Testis (tissue), 2 donors: ENCODE measurements at regions not wholly inside any gene's neighbourhood (a gene's known extent, or its start where the extent isn't known, plus 50 kb on each side); places are given as distances from the start of the nearest gene placed in this dataset.
"Not testable (repeated sequence)": the region's sequence is repeated elsewhere in the genome, so short reads cannot be mapped to it uniquely, and the experiment has no call there.

Source experiments
- DNase-seq: peaks from one replicate; pipeline ENCODE4 v3.0.0-alpha.2; 2019
- H3K27ac ChIP-seq, 2 donors: fragments of 200-600 bp; sonication (generic); one replicate each; pipeline ENCODE4 v1.5.1; 2019
- H3K27me3 ChIP-seq: fragments of 200-600 bp; sonication (generic); one replicate; pipeline ENCODE4 v1.5.1; 2019
- H3K36me3 ChIP-seq: fragments of 200-600 bp; sonication (generic); one replicate; pipeline ENCODE4 v1.5.1; 2017; ENCODE audit warnings: low read depth; ENCODE audit errors: missing control alignments
- H3K4me1 ChIP-seq: fragments of 200-600 bp; sonication (generic); one replicate; pipeline ENCODE4 v1.5.1; 2019
- H3K4me3 ChIP-seq, 2 donors: fragments of 200-600 bp; sonication (generic); one replicate each; pipeline ENCODE4 v1.5.1; 2017 to 2019
- H3K9me3 ChIP-seq: fragments of 200-600 bp; sonication (generic); one replicate; pipeline ENCODE4 v1.5.1; 2017
- POLR2A ChIP-seq: fragments of 450-650 bp; IDR thresholded peaks from one replicate; pipeline ENCODE4 v1.6.1; 2017; ENCODE audit warnings: antibody characterized with exemption, mild to moderate bottlenecking, moderate library complexity
- WGBS, 2 donors: methylation state at CpG; one replicate each; pipeline ENCODE4 v1.1.5; 2018; 5-methylcytosine and 5-hydroxymethylcytosine counted together
- intact Hi-C: fragments of 100-400 bp; cut with DNase I; formaldehyde crosslinking; loops from one replicate; pipeline ENCODE4 v1.15.1; 2023; ENCODE audit warnings: low total_unique reads
- TF ChIP-seq, protein P1 (sequence below), 3 experiments: fragments of 450-650 bp in 2 of 3; fragments of 200-600 bp in 1 of 3; sonication (generic) in 1 of 3; IDR thresholded peaks; one replicate each; pipeline ENCODE4 v1.5.1; 2016 to 2019; ENCODE audit warnings: antibody characterized with exemption in 3 of 3, mild to moderate bottlenecking in 2 of 3, moderate library complexity in 1 of 3

DNA sequence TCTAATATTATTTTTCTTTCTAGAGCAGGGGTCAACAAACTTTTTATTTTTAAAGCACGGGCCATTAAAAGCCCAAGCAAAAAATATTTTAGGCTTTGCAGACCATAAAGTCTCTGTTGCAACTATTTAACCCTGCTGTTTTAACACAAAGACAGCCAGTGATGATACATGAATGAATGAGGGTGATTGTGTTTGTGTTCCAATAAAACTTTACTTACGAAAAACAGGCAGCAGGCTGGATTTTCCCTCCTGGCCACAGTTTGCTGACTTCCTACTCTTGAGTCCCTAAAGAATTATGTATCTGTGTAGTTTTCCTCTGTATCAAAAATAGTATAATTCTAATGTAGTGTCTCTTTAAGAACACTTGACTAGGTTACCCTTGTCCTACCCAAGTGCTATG lies 402.0 kb downstream of the ADCYAP1 start:
- Histone ChIP-seq H3K27me3 (no peaks in the 10 kb centered on the region), H3K9me3 (no peaks in the 10 kb centered on the region), H3K36me3 (no peaks in the 10 kb centered on the region), H3K4me3 (no peak overlapping the region), H3K27ac (no peak overlapping the region), H3K4me1 (no peaks in the 10 kb centered on the region)
- DNase-seq = no peak
- TF ChIP-seq, protein P1, sequence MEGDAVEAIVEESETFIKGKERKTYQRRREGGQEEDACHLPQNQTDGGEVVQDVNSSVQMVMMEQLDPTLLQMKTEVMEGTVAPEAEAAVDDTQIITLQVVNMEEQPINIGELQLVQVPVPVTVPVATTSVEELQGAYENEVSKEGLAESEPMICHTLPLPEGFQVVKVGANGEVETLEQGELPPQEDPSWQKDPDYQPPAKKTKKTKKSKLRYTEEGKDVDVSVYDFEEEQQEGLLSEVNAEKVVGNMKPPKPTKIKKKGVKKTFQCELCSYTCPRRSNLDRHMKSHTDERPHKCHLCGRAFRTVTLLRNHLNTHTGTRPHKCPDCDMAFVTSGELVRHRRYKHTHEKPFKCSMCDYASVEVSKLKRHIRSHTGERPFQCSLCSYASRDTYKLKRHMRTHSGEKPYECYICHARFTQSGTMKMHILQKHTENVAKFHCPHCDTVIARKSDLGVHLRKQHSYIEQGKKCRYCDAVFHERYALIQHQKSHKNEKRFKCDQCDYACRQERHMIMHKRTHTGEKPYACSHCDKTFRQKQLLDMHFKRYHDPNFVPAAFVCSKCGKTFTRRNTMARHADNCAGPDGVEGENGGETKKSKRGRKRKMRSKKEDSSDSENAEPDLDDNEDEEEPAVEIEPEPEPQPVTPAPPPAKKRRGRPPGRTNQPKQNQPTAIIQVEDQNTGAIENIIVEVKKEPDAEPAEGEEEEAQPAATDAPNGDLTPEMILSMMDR (IDR thresholded peaks at IDR 0.05) = no peak
- TF ChIP-seq POLR2A = no peak
- WGBS, 2 donors = 79 to 87% methylated on average over 2 of the region's 2 CpGs
- intact Hi-C loops = no loop called here

DNA sequence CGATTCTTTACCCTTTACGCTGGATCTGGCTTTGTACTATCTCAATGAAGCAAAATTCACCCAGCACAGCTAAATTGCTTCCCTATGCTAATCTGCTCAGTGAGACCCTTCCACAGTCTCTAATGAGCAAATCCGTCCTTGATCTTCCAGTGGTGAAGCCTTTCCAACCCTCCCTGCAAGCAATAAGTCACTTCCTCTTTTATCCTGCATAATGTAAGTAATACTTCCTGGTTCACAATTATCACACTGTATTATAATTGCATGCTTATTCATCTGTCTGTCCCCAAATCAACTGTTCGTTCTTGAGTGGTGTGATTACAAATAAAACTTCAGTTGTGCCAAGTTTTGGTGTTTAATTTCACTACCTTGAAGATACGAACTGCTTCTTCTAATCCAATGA lies 404.0 kb downstream of the ADCYAP1 start:
- 84 to 87% methylated on average over 5 of the region's 5 CpGs for WGBS, 2 donors
- no peak for DNase-seq
- Histone ChIP-seq H3K27me3 (no peaks in the 10 kb centered on the region), H3K4me1 (no peaks in the 10 kb centered on the region), H3K36me3 (no peaks in the 10 kb centered on the region), H3K4me3 (no peak overlapping the region), H3K27ac (no peak overlapping the region), H3K9me3 (no peaks in the 10 kb centered on the region)
- intact Hi-C loops = no loop called here
- no peak for TF ChIP-seq POLR2A
- TF ChIP-seq, protein P1 (IDR thresholded peaks at IDR 0.05) = no peak

DNA sequence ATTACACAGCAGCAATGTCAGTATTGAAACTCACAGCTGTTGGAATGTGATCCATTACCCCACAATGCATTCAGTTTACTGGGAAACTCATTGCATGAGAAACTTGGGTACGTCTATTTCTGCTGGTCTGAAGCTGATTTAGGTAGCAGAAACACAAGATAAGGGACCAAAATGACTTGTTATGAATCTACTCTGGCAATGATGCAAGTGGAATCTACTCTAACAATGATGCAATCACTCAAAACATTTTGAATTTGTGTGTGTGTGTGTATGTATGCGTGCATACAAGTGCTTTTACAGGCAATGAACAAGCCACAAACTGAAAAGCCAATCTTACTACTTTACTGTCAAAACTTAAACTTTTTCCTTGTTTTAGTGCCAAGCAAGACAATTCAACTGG lies 406.7 kb downstream of the ADCYAP1 start:
- H3K9me3 ChIP-seq = no peaks in the 10 kb centered on the region
- 77 to 78% methylated on average over 2 of the region's 2 CpGs for WGBS, 2 donors

DNA sequence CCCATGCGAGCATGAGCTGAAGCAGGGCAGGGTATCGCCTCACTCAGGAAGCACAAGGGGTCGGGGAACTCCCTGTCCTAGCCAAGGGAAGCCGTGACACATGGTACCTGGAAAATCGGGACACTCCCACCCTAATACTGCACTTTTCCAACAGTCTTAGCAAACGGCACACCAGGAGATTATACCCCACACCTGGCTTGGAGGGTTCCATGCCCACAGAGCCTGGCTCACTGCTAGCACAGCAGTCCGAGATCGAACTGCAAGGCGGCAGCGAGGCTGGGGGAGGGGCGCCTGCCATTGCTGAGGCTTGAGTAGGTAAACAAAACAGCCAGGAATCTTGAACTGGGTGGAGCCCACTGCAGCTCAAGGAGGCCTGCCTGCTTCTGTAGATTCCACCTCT lies 430.7 kb downstream of the ADCYAP1 start:
- H3K36me3 ChIP-seq, DNase-seq, H3K4me1 ChIP-seq, H3K4me3 ChIP-seq, H3K9me3 ChIP-seq, H3K27me3 ChIP-seq, H3K27ac ChIP-seq, intact Hi-C loops: not testable (repeated sequence)
- WGBS, 2 donors = 91 to 96% methylated on average over 7 to 11 of the region's 11 CpGs

More for the DNA sequence above, 406.7 kb downstream of the ADCYAP1 start:
- DNase-seq = no peak
- Histone ChIP-seq H3K27ac (no peak overlapping the region), H3K4me3 (no peak overlapping the region), H3K27me3 (no peaks in the 10 kb centered on the region), H3K36me3 (no peaks in the 10 kb centered on the region), H3K4me1 (no peaks in the 10 kb centered on the region)
- no peak for TF ChIP-seq POLR2A
- TF ChIP-seq, protein P1 (IDR thresholded peaks at IDR 0.05) = no peak
- intact Hi-C loops = no loop called here

DNA sequence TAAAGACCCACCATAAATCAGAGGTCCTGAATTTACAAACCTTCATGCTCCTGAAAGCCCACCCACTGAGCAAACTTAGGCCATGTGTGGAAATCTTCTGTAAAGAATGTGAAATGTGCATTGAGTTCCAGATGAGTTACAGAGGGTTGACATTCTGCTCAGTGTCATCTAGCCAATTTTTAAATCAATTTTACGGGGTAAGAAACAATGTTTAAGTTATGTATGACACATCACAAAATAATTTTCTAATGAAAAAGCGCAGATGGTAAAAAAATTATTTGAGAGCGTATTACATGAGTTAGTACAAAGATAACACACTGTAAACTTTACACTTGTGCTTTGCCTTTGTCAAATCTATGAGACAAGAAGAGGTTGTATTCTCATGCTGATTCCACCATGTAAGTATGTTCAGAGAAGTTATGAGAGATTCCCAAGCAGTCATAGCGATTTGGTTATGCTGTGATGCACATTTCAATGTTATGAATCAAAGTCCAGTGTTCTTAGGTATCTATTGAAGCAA lies 446.3 kb downstream of the ADCYAP1 start:
- Histone ChIP-seq H3K9me3 (no peaks in the 10 kb centered on the region), H3K27me3 (no peaks in the 10 kb centered on the region), H3K4me1 (no peaks in the 10 kb centered on the region), H3K27ac (no peak overlapping the region), H3K36me3 (no peaks in the 10 kb centered on the region), H3K4me3 (no peak overlapping the region)
- WGBS, 2 donors = 80 to 87% methylated on average over 4 of the region's 4 CpGs
- intact Hi-C loops = no loop called here
- DNase-seq = no peak
- TF ChIP-seq POLR2A = no peak
- TF ChIP-seq, protein P1 (IDR thresholded peaks at IDR 0.05) = no peak
